B cell (primary cell): ENCODE measurements at regions not wholly inside any gene's neighbourhood (a gene's known extent, or its start where the extent isn't known, plus 50 kb on each side); places are given as distances from the start of the nearest gene placed in this dataset.

ENCODE experiments used
- ATAC-seq: fragments of 200-7000 bp; cut with Tn5 transposase; one replicate; pipeline ENCODE4 v1.10.0; 2021; ENCODE audit warnings: low read depth, mild to moderate bottlenecking, moderate number of reproducible peaks, moderate library complexity
- CTCF ChIA-PET: fragments of 350-600 bp; sonication (Branson Sonifier 250); formaldehyde crosslinking; loops from one replicate; lab custom pipeline; 2021; ENCODE audit warnings: antibody characterized with exemption, inconsistent platforms; lab: Charles Lee
- POLR2A ChIA-PET: fragments of 350-600 bp; sonication (Branson Sonifier 250); formaldehyde crosslinking; loops from one replicate; lab custom pipeline; 2021; ENCODE audit warnings: antibody characterized with exemption; lab: Charles Lee
- DNase-seq: peaks from one replicate; pipeline ENCODE4 v3.0.0; 2013
- H2AFZ ChIP-seq: 2 replicates; pipeline ENCODE4 v1.6.1; 2012; ENCODE audit warnings: mild to moderate bottlenecking, low read depth, low read length; ENCODE audit not compliant: insufficient read depth, poor library complexity, severe bottlenecking
- H3K27ac ChIP-seq, 2 donors: 1 replicate in 1 of 2; 2 replicates in 1 of 2; pipeline ENCODE4 v1.5.1; 2012 to 2013; ENCODE audit warnings: low read length in 2 of 2, mild to moderate bottlenecking in 2 of 2, moderate library complexity in 1 of 2
- H3K27me3 ChIP-seq, 4 experiments: fragments of 200-600 bp in 1 of 4; sonication (generic) in 1 of 4; replicated peaks in 1 of 4; 1 replicate in 2 of 4; 2 replicates in 2 of 4; pipeline versions ENCODE4 v1.6.1 to v1.7.0; 2013 to 2016; ENCODE audit warnings: low read length in 3 of 4, mild to moderate bottlenecking in 2 of 4, mixed read lengths in 1 of 4, moderate library complexity in 1 of 4; ENCODE audit not compliant: insufficient read depth in 4 of 4, control insufficient read depth in 3 of 4; ENCODE audit errors: control extremely low read depth in 1 of 4
- H3K36me3 ChIP-seq, 2 experiments: replicated peaks in 1 of 2; 1 replicate in 1 of 2; 2 replicates in 1 of 2; pipeline versions ENCODE4 v1.6.1 to v1.7.1; 2013; ENCODE audit warnings: low read length in 1 of 2; ENCODE audit not compliant: insufficient read depth in 2 of 2, control insufficient read depth in 1 of 2; ENCODE audit errors: control extremely low read depth in 1 of 2, extremely low read depth in 1 of 2
- H3K4me1 ChIP-seq, 2 donors: fragments of 200-600 bp in 1 of 2; sonication (generic) in 1 of 2; 1 replicate in 1 of 2; 2 replicates in 1 of 2; pipeline versions ENCODE4 v1.5.1 to v1.6.1; 2013 to 2017; ENCODE audit warnings: low read length in 2 of 2; ENCODE audit not compliant: control insufficient read depth in 2 of 2, insufficient read depth in 2 of 2
- H3K4me2 ChIP-seq: replicated peaks from 2 replicates; pipeline ENCODE3; 2012; ENCODE audit warnings: mild to moderate bottlenecking, low read depth, low read length; ENCODE audit not compliant: poor library complexity, severe bottlenecking
- H3K4me3 ChIP-seq, 5 experiments: fragments of 200-600 bp in 1 of 5; sonication (generic) in 1 of 5; 1 replicate in 3 of 5; 2 replicates in 2 of 5; pipeline versions ENCODE4 v1.5.1 to v1.7.0; 2011 to 2016; ENCODE audit warnings: low read length in 4 of 5, mild to moderate bottlenecking in 4 of 5, low read depth in 2 of 5, control low read depth in 1 of 5, moderate library complexity in 1 of 5; ENCODE audit not compliant: insufficient read depth in 1 of 5; ENCODE audit errors: control extremely low read depth in 1 of 5, extremely low read depth in 1 of 5
- H3K79me2 ChIP-seq: fragments of 200-600 bp; sonication (generic); one replicate; pipeline ENCODE4 v1.6.0; 2016; ENCODE audit warnings: low read length; ENCODE audit not compliant: control insufficient read depth, insufficient read depth
- H3K9ac ChIP-seq: fragments of 200-600 bp; sonication (generic); 2 replicates; pipeline ENCODE4 v1.6.1; 2017; ENCODE audit warnings: mild to moderate bottlenecking, low read length, moderate library complexity
- H3K9me3 ChIP-seq, 3 donors: one replicate each; pipeline versions ENCODE4 v1.6.1 to v1.7.1; 2013; ENCODE audit warnings: low read length in 2 of 3; ENCODE audit not compliant: control insufficient read depth in 2 of 3, insufficient read depth in 1 of 3; ENCODE audit errors: control extremely low read depth in 1 of 3
- H4K20me1 ChIP-seq: 2 replicates; pipeline ENCODE4 v1.6.0; 2012; ENCODE audit warnings: mild to moderate bottlenecking, low read length; ENCODE audit not compliant: insufficient read depth, control insufficient read depth, poor library complexity, severe bottlenecking
- H3K27ac Mint-ChIP-seq: one replicate; pipeline ENCODE4 v1.8.0; 2021; ENCODE audit warnings: mixed read lengths
- H3K27me3 Mint-ChIP-seq: one replicate; pipeline ENCODE4 v1.8.0; 2021; ENCODE audit warnings: mixed read lengths
- H3K4me1 Mint-ChIP-seq: one replicate; pipeline ENCODE4 v1.8.0; 2021; ENCODE audit warnings: mixed read lengths
- H3K4me3 Mint-ChIP-seq: one replicate; pipeline ENCODE4 v1.8.0; 2021; ENCODE audit warnings: mixed read lengths
- H3K9me3 Mint-ChIP-seq: one replicate; pipeline ENCODE4 v1.8.0; 2022; ENCODE audit warnings: mixed read lengths; ENCODE audit not compliant: insufficient read depth
- EZH2 ChIP-seq: IDR thresholded peaks from 2 replicates; pipeline ENCODE4 v1.6.1; 2012; ENCODE audit warnings: borderline replicate concordance, low read depth, mild to moderate bottlenecking, moderate library complexity, low read length; ENCODE audit not compliant: insufficient read depth, poor library complexity, severe bottlenecking
- WGBS: methylation state at CpG from one replicate; pipeline ENCODE4 v1.1.5; 2013; ENCODE audit warnings: missing lambda C conversion rate; ENCODE audit not compliant: insufficient coverage; 5-methylcytosine and 5-hydroxymethylcytosine counted together
- intact Hi-C: fragments of 100-400 bp; cut with micrococcal nuclease; formaldehyde crosslinking; loops from one replicate; pipeline ENCODE4 v1.10.0; 2022
- TF ChIP-seq, protein P1 (sequence below): fragments of 200-600 bp; IDR thresholded peaks from one replicate; pipeline ENCODE4 v1.8.0; 2022; ENCODE audit warnings: antibody characterized with exemption, mild to moderate bottlenecking

DNA sequence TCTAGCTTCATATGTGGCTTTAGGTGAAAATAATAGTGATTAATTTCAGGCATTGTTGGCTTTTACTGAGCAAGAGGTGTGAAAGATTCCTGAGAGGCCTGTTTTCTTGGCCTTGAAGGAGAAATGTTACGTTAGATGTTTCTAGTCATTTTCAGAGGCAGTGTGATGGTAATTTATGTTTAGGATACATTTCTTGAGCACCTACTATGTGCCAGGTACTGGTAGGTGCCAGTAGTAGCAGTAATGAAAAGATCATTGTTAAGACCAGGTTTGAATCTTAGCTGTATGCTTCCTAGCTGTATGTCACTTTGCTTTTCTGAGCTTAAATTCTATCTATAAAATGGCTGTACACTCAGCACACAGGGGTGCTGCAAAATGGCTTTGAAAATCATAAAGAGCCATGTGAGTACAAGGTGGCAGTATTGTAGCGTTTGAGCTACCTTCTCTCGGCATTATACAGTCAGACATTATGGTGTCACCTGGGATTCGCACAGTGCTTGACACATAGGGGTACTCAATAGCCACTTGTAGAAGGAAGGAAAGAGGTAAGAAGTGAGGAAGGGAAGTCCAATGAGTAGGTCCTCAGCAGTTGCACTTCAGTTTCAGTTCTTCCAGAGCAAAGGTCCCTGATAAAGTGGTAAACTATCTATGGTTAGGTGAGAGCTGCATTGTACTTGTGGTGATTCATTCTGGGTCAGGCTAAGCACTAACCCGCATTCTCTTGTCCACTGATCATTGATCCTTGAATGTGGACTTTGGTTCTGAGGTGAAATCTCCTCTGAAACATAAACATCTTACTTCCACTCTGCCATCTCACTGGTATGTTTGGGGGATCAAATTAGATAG is 166.5 kb upstream of the NR3C1 start:
- ATAC-seq (no peak), DNase-seq (no peak)
- no peaks in the 10 kb centered on the region for H3K27me3 ChIP-seq
- CTCF ChIA-PET, result no interaction called here
- H4K20me1 ChIP-seq, result no peaks in the 10 kb centered on the region
- no peak overlapping the region for H3K4me2 ChIP-seq
- H3K27ac ChIP-seq, result no peak overlapping the region
- H3K27me3 Mint-ChIP-seq, result no peaks in the 10 kb centered on the region
- no peak overlapping the region for H3K4me3 ChIP-seq
- no peak overlapping the region for H2AFZ ChIP-seq
- no peak overlapping the region for H3K9ac ChIP-seq
- 98% methylated on average over 4 of the region's 5 CpGs for WGBS
- H3K79me2 ChIP-seq, result no peaks in the 10 kb centered on the region
- intact Hi-C loops, result loop anchor here (5.0 kb wide), 1 partner anchor 37 kb away; no protein-coding TSS in a partner anchor
- no peak overlapping the region for H3K4me3 Mint-ChIP-seq
- no peaks in the 10 kb centered on the region for H3K36me3 ChIP-seq
- peaks cover under 1 to 5% of the 10 kb centered on the region in 2 donors for H3K4me1 ChIP-seq
- POLR2A ChIA-PET, result no interaction called here
- H3K9me3 Mint-ChIP-seq, result no peaks in the 10 kb centered on the region
- H3K9me3 ChIP-seq, result no peaks in the 10 kb centered on the region
- peaks cover 14% of the 10 kb centered on the region for H3K4me1 Mint-ChIP-seq
- TF ChIP-seq EZH2, result no peak
- TF ChIP-seq, protein P1, sequence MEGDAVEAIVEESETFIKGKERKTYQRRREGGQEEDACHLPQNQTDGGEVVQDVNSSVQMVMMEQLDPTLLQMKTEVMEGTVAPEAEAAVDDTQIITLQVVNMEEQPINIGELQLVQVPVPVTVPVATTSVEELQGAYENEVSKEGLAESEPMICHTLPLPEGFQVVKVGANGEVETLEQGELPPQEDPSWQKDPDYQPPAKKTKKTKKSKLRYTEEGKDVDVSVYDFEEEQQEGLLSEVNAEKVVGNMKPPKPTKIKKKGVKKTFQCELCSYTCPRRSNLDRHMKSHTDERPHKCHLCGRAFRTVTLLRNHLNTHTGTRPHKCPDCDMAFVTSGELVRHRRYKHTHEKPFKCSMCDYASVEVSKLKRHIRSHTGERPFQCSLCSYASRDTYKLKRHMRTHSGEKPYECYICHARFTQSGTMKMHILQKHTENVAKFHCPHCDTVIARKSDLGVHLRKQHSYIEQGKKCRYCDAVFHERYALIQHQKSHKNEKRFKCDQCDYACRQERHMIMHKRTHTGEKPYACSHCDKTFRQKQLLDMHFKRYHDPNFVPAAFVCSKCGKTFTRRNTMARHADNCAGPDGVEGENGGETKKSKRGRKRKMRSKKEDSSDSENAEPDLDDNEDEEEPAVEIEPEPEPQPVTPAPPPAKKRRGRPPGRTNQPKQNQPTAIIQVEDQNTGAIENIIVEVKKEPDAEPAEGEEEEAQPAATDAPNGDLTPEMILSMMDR, result no peak
- H3K27ac Mint-ChIP-seq, result no peak overlapping the region

DNA sequence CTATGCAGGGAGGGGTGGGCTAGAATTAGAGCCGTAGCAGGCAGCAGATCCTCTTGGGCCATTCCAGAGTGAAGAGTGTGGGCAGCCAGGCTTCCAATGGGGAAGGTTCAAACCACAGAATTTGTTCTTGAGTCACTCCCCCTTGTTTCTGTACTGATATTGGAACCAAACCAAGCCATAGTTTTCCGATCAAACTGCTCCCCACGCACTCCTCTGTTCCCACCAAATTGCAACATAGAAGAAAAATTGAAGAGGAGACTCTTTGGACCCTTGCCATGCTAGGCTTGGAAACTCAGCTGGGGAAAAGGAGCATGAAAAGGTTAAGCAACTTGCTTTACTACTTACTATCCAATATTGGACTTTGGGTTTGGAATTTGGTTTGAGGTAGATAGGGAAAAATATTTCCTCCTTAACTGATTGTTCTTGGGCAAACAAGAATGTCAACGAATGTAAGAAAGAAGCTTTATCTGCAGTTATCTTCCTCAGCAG is 165.8 kb upstream of the NR3C1 start:
- Histone ChIP-seq H3K4me1 (peaks cover 5 to 7% of the 10 kb centered on the region in 2 donors), H3K27ac (no peak overlapping the region), H3K4me2 (no peak overlapping the region), H3K79me2 (no peaks in the 10 kb centered on the region), H3K9me3 (no peaks in the 10 kb centered on the region), H3K9ac (no peak overlapping the region), H2AFZ (no peak overlapping the region), H3K36me3 (no peaks in the 10 kb centered on the region), H3K27me3 (no peaks in the 10 kb centered on the region), H4K20me1 (no peaks in the 10 kb centered on the region), H3K4me3 (no peak overlapping the region)
- intact Hi-C loops, result no loop called here
- ChIA-PET POLR2A (no interaction called here), CTCF (no interaction called here)
- no peak overlapping the region for H3K27ac Mint-ChIP-seq
- TF ChIP-seq, protein P1, result no peak
- no peak for TF ChIP-seq EZH2
- no peak for ATAC-seq
- peaks cover 17% of the 10 kb centered on the region for H3K4me1 Mint-ChIP-seq
- H3K27me3 Mint-ChIP-seq, result no peaks in the 10 kb centered on the region
- H3K9me3 Mint-ChIP-seq, result no peaks in the 10 kb centered on the region
- 100% methylated on average over 1 of the region's 4 CpGs for WGBS
- no peak for DNase-seq
- no peak overlapping the region for H3K4me3 Mint-ChIP-seq
